Ishikawa (cell line): ENCODE measurements at regions not wholly inside any gene's neighbourhood (a gene's known extent, or its start where the extent isn't known, plus 50 kb on each side); places are given as distances from the start of the nearest gene placed in this dataset.

Experiments used
- CEBPB ChIP-seq: IDR thresholded peaks from 2 replicates; pipeline ENCODE4 v1.6.1; 2012
- CREB1 ChIP-seq: IDR thresholded peaks from 2 replicates; pipeline ENCODE4 v1.6.1; 2012; ENCODE audit warnings: low read depth
- EGR1 ChIP-seq: IDR thresholded peaks from 2 replicates; pipeline ENCODE4 v1.6.1; 2012
- EP300 ChIP-seq: IDR thresholded peaks from 2 replicates; pipeline ENCODE4 v1.6.1; 2012; ENCODE audit warnings: borderline replicate concordance
- FOXM1 ChIP-seq: IDR thresholded peaks from 2 replicates; pipeline ENCODE4 v1.6.1; 2012; ENCODE audit warnings: low read depth, borderline replicate concordance
- NFIC ChIP-seq: IDR thresholded peaks from 2 replicates; pipeline ENCODE4 v1.6.1; 2012
- RAD21 ChIP-seq: IDR thresholded peaks from 2 replicates; pipeline ENCODE4 v1.6.1; 2012; ENCODE audit warnings: low read depth
- TAF1 ChIP-seq: IDR thresholded peaks from 2 replicates; pipeline ENCODE4 v1.6.1; 2012; ENCODE audit warnings: low read depth, mild to moderate bottlenecking
- TCF12 ChIP-seq: IDR thresholded peaks from 2 replicates; pipeline ENCODE4 v1.6.1; 2012; ENCODE audit warnings: low read depth
- TEAD4 ChIP-seq: IDR thresholded peaks from 2 replicates; pipeline ENCODE4 v1.6.1; 2012
- YY1 ChIP-seq: IDR thresholded peaks from 2 replicates; pipeline ENCODE4 v1.6.1; 2012; ENCODE audit warnings: low read depth
- ZBTB7A ChIP-seq: IDR thresholded peaks from 2 replicates; pipeline ENCODE4 v1.6.1; 2012; ENCODE audit warnings: low read depth
- TF ChIP-seq, protein P1 (sequence below): IDR thresholded peaks from 2 replicates; pipeline ENCODE4 v1.6.1; 2012
- TF ChIP-seq, protein P2 (sequence below): IDR thresholded peaks from 2 replicates; pipeline ENCODE4 v1.6.1; 2012; ENCODE audit warnings: low read depth, mild to moderate bottlenecking
- TF ChIP-seq, protein P3 (sequence below): IDR thresholded peaks from 2 replicates; pipeline ENCODE4 v1.6.1; 2012

- no peak for TF ChIP-seq CREB1
- TF ChIP-seq EP300, result no peak
- TF ChIP-seq TEAD4, result no peak
- TF ChIP-seq YY1, result no peak
- TF ChIP-seq, protein P1, sequence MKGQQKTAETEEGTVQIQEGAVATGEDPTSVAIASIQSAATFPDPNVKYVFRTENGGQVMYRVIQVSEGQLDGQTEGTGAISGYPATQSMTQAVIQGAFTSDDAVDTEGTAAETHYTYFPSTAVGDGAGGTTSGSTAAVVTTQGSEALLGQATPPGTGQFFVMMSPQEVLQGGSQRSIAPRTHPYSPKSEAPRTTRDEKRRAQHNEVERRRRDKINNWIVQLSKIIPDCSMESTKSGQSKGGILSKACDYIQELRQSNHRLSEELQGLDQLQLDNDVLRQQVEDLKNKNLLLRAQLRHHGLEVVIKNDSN, result no peak
- no peak for TF ChIP-seq FOXM1
- TF ChIP-seq EGR1, result no peak
- no peak for TF ChIP-seq ZBTB7A
- no peak for TF ChIP-seq NFIC
- no peak for TF ChIP-seq TCF12
- TF ChIP-seq, protein P2, sequence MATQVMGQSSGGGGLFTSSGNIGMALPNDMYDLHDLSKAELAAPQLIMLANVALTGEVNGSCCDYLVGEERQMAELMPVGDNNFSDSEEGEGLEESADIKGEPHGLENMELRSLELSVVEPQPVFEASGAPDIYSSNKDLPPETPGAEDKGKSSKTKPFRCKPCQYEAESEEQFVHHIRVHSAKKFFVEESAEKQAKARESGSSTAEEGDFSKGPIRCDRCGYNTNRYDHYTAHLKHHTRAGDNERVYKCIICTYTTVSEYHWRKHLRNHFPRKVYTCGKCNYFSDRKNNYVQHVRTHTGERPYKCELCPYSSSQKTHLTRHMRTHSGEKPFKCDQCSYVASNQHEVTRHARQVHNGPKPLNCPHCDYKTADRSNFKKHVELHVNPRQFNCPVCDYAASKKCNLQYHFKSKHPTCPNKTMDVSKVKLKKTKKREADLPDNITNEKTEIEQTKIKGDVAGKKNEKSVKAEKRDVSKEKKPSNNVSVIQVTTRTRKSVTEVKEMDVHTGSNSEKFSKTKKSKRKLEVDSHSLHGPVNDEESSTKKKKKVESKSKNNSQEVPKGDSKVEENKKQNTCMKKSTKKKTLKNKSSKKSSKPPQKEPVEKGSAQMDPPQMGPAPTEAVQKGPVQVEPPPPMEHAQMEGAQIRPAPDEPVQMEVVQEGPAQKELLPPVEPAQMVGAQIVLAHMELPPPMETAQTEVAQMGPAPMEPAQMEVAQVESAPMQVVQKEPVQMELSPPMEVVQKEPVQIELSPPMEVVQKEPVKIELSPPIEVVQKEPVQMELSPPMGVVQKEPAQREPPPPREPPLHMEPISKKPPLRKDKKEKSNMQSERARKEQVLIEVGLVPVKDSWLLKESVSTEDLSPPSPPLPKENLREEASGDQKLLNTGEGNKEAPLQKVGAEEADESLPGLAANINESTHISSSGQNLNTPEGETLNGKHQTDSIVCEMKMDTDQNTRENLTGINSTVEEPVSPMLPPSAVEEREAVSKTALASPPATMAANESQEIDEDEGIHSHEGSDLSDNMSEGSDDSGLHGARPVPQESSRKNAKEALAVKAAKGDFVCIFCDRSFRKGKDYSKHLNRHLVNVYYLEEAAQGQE, result no peak
Observed at GRCh38 chr22:27566602-27567001, 235.0 kb downstream of the MN1 start.

- TF ChIP-seq, protein P2, result no peak
- TF ChIP-seq TEAD4 (no peak), CEBPB (no peak), RAD21 (no peak), CREB1 (no peak), EGR1 (no peak), NFIC (no peak), EP300 (no peak), TCF12 (no peak), TAF1 (no peak)
- TF ChIP-seq, protein P3, sequence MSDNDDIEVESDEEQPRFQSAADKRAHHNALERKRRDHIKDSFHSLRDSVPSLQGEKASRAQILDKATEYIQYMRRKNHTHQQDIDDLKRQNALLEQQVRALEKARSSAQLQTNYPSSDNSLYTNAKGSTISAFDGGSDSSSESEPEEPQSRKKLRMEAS, result no peak
- TF ChIP-seq, protein P1, result no peak
Observed at GRCh38 chr22:27568265-27568664, 233.3 kb downstream of the MN1 start.

DNA sequence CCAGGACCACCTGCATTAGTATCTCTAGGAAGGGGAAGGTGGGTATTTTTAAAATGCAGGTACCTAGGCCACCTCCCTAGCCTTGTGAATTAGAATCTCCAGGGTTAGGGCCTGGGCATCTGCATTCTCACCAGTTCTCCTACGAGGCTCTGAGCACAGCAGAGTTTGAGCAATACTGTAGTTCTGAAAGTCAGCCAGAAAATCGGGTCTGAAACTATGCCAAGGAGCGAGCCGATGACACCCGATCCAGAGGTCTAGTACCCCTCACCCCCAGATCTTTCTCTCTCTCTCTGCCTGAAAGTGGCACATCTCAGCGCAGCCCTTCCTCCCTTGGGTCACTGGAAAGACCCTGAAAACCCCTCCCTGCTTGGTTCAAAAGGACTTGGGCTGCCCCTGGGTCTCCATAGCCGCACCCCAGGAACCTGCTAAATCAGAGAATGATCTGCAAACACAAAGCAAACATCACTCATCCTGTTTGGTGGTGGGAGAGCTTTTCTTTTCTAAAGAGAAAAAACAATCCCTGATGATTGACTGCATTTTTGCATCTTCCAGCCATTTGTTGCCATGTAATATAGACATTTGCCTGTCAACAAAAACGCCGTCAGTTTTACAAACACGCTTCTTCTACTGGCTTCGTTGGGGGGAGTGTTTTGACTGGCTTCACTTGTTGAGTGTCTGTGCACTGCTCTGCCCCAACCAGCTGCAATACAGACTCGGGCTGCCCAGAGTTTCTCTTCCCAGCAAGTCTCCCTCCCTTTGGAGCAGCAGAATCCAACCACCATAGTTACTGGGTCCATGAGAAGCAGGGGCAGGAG is 229.9 kb downstream of the MN1 start:
- TF ChIP-seq YY1, result no peak

GRCh38 chr22:27572278-27572666 is 229.3 kb downstream of the MN1 start:
- no peak for TF ChIP-seq CEBPB
- no peak for TF ChIP-seq TAF1
- TF ChIP-seq, protein P2, result no peak
- TF ChIP-seq FOXM1, result no peak
- TF ChIP-seq EGR1, result no peak
- no peak for TF ChIP-seq EP300
- no peak for TF ChIP-seq TEAD4
- no peak for TF ChIP-seq RAD21
- TF ChIP-seq TCF12, result no peak
- no peak for TF ChIP-seq CREB1

DNA sequence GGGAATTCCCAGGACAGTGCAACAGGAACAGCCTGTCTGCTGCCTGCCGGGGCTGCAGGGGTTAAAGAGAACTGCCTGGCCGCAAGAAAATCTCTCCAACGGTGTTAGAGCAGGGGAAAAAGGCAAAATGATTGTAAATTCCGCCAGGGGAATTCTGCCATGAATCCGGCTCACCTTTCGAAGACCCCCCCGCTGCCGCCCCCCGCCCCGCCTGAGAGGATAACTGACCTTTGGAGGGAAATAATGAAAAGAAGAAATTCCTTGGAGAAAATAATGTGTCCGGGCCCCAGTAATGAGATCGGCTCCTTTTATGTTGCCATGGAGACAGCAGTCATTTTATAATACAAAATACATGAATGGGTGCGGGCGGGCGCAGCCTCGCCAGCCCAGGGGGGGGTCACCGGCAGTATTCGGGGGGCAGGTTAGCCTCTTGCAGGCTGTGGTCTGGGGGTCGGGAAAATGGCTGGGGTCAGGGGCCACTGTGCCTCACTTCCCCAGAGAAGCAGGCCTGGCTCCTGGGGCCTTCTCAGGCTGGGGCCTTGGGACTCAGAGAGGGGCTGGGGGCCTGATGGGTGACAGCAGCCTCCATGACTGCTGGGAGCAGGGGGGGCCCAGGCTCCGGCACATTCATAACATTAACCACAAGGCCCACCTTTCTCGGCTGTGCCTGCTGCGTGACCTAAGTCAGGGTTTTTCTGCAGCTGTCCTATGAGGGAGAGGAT is 228.1 kb downstream of the MN1 start:
- TF ChIP-seq, protein P2, result no peak
- no peak for TF ChIP-seq TEAD4
- TF ChIP-seq, protein P3, result no peak
- TF ChIP-seq EP300, result no peak
- no peak for TF ChIP-seq NFIC
- no peak for TF ChIP-seq ZBTB7A
- no peak for TF ChIP-seq EGR1
- TF ChIP-seq TAF1, result no peak
- TF ChIP-seq YY1, result no peak
- TF ChIP-seq RAD21, result no peak
- TF ChIP-seq FOXM1, result no peak
- no peak for TF ChIP-seq CREB1
- no peak for TF ChIP-seq TCF12
- TF ChIP-seq, protein P1, result no peak
- no peak for TF ChIP-seq CEBPB
